Chondrocyte (in vitro differentiated cells): ENCODE measurements at regions not wholly inside any gene's neighbourhood (a gene's known extent, or its start where the extent isn't known, plus 50 kb on each side); places are given as distances from the start of the nearest gene placed in this dataset.

Experiments
- DNase-seq: peaks from one replicate; pipeline ENCODE4 v3.0.0; 2021; ENCODE audit warnings: mixed read lengths, low spot score
- H3K27ac Mint-ChIP-seq: one replicate; pipeline ENCODE4 v1.8.0; 2021; ENCODE audit warnings: mild to moderate bottlenecking, moderate library complexity, mixed read lengths; ENCODE audit not compliant: unreplicated experiment
- H3K27me3 Mint-ChIP-seq: 2 replicates; pipeline ENCODE4 v1.8.0; 2021; ENCODE audit warnings: low read depth, mixed read lengths
- H3K36me3 Mint-ChIP-seq: 2 replicates; pipeline ENCODE4 v1.8.0; 2021; ENCODE audit warnings: low read depth, mixed read lengths
- H3K4me1 Mint-ChIP-seq: 2 replicates; pipeline ENCODE4 v1.8.0; 2021; ENCODE audit warnings: low read depth, mild to moderate bottlenecking, mixed read lengths
- H3K4me3 Mint-ChIP-seq: one replicate; pipeline ENCODE4 v1.8.0; 2021; ENCODE audit warnings: mild to moderate bottlenecking, moderate library complexity, mixed read lengths; ENCODE audit not compliant: unreplicated experiment
- H3K9me3 Mint-ChIP-seq: 2 replicates; pipeline ENCODE4 v1.8.0; 2021; ENCODE audit warnings: low read depth, mixed read lengths
- CTCF ChIP-seq: fragments of 200-600 bp; sonication (generic); IDR thresholded peaks from 2 replicates; pipeline ENCODE4 v1.5.0; 2021; ENCODE audit warnings: antibody characterized with exemption, mild to moderate bottlenecking, moderate library complexity

GRCh38 chr6:148602136-148602535 lies 144.7 kb upstream of the UST start:
- H3K36me3 Mint-ChIP-seq, result peaks cover 3% of the 10 kb centered on the region
- no peak overlapping the region for H3K4me3 Mint-ChIP-seq
- no peak overlapping the region for H3K27ac Mint-ChIP-seq
- no peaks in the 10 kb centered on the region for H3K27me3 Mint-ChIP-seq
- no peak for DNase-seq
- H3K9me3 Mint-ChIP-seq, result peaks cover 8% of the 10 kb centered on the region
- no peaks in the 10 kb centered on the region for H3K4me1 Mint-ChIP-seq
- TF ChIP-seq CTCF, result no peak

GRCh38 chr6:148608199-148608951 lies 138.5 kb upstream of the UST start:
- Mint-ChIP-seq H3K4me3 (no peak overlapping the region), H3K27ac (no peak overlapping the region), H3K4me1 (peaks cover 5% of the 10 kb centered on the region), H3K27me3 (no peaks in the 10 kb centered on the region), H3K9me3 (peaks cover 4% of the 10 kb centered on the region), H3K36me3 (peaks cover 3% of the 10 kb centered on the region)
- peak; percentile 77 for TF ChIP-seq CTCF
- no peak for DNase-seq

DNA sequence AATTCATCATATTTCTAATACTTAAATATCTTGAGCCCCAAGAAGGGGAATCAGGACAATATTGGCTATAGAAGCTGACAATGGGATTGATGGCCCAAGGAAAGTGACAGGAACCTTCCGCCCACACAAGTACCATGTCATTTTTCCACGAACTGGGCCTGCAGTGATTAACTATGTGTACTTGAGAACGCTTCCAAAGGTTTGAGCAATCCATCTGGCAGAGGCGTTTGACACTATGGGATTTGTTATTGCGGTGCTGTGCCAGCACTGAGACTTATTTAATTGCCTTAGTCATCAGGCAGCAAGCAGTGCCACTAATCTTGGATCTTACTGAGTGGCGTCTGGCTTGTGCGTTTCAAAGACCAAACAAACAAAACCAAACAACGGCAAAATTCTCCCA lies 135.6 kb upstream of the UST start:
- DNase-seq, result no peak
- no peak for TF ChIP-seq CTCF
- Mint-ChIP-seq H3K36me3 (no peaks in the 10 kb centered on the region), H3K9me3 (no peaks in the 10 kb centered on the region), H3K4me1 (peaks cover 5% of the 10 kb centered on the region), H3K27ac (no peak overlapping the region), H3K4me3 (no peak overlapping the region), H3K27me3 (no peaks in the 10 kb centered on the region)

- DNase-seq, result no peak
- Mint-ChIP-seq H3K4me1 (peaks cover 5% of the 10 kb centered on the region), H3K4me3 (no peak overlapping the region), H3K27ac (no peak overlapping the region), H3K9me3 (no peaks in the 10 kb centered on the region), H3K36me3 (no peaks in the 10 kb centered on the region), H3K27me3 (no peaks in the 10 kb centered on the region)
- TF ChIP-seq CTCF, result no peak
Observed at GRCh38 chr6:148612043-148612442, 134.8 kb upstream of the UST start.

- Mint-ChIP-seq H3K27ac (no peak overlapping the region), H3K9me3 (no peaks in the 10 kb centered on the region), H3K36me3 (no peaks in the 10 kb centered on the region), H3K4me1 (peaks cover 5% of the 10 kb centered on the region), H3K27me3 (no peaks in the 10 kb centered on the region), H3K4me3 (no peak overlapping the region)
- DNase-seq, result no peak
- TF ChIP-seq CTCF, result no peak
Observed at GRCh38 chr6:148614602-148615001, 132.2 kb upstream of the UST start.
